ENCODE measurements at regions not wholly inside any gene's neighbourhood (a gene's known extent, or its start where the extent isn't known, plus 50 kb on each side); places are given as distances from the start of the nearest gene placed in this dataset.

DNA sequence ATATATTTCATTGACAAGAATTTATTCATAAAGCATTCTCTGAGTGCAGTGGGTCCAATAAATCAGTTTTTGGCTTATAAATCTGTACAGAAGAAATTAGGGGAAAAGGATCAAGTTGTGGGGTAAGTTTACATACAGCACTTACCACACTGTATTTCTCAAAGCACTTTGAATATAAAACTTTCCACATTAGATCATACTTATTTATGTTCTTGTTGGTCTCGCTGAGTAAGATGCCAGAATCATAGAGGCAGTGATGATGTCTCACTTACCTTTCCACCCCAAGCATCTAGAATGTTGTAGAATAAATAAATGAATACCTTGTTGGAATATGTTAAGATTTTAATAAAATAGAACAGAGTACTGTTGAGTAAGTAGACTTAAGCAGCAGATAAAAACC is 279.1 kb downstream of the PCDH20 start:
- Histone ChIP-seq H3K4me1 (no peaks in the 10 kb centered on the region), H3K4me3 (no peak overlapping the region), H3K27me3 (no peaks in the 10 kb centered on the region), H3K36me3 (no peaks in the 10 kb centered on the region), H3K27ac (no peak overlapping the region), H3K9me3 (no peaks in the 10 kb centered on the region)
- TF ChIP-seq POLR2A (IDR thresholded peaks at IDR 0.05), result no peak
- TF ChIP-seq CTCF (IDR thresholded peaks at IDR 0.05), result no peak
- no peak for DNase-seq

DNA sequence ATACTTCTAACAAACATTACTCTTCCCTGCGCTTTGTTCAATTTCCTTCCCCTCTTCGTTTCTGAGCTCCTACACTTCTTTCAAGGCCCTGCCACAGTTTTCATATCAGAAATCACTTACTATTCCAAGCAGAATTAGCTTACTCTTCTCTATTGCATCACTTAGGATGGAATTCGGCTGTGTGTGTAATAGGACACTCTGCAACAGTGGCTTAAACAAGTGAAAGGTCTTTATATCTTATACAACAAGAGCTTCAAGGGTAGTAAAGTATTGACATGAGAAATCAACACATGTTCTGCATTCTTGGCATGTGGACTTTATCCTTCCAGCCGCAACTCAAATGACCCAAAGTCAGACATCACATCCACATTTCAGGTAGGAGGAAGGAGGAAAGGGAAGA is 279.6 kb downstream of the PCDH20 start:
- TF ChIP-seq POLR2A (IDR thresholded peaks at IDR 0.05) (no peak), CTCF (IDR thresholded peaks at IDR 0.05) (no peak)
- Histone ChIP-seq H3K9me3 (no peaks in the 10 kb centered on the region), H3K4me1 (no peaks in the 10 kb centered on the region), H3K4me3 (no peak overlapping the region), H3K27me3 (no peaks in the 10 kb centered on the region), H3K27ac (no peak overlapping the region), H3K36me3 (no peaks in the 10 kb centered on the region)
- no peak for DNase-seq

GRCh38 chr13:61135583-61135982 is 280.1 kb downstream of the PCDH20 start:
- Histone ChIP-seq H3K4me3 (no peak overlapping the region), H3K9me3 (no peaks in the 10 kb centered on the region), H3K27me3 (no peaks in the 10 kb centered on the region), H3K36me3 (no peaks in the 10 kb centered on the region), H3K4me1 (no peaks in the 10 kb centered on the region), H3K27ac (no peak overlapping the region)
- DNase-seq, result no peak
- no peak for TF ChIP-seq CTCF (IDR thresholded peaks at IDR 0.05)
- TF ChIP-seq POLR2A (IDR thresholded peaks at IDR 0.05), result no peak

- H3K9me3 ChIP-seq, result no peaks in the 10 kb centered on the region
- no peaks in the 10 kb centered on the region for H3K27me3 ChIP-seq
- no peak overlapping the region for H3K4me3 ChIP-seq
- TF ChIP-seq CTCF (IDR thresholded peaks at IDR 0.05), result no peak
- TF ChIP-seq POLR2A (IDR thresholded peaks at IDR 0.05), result no peak
- H3K27ac ChIP-seq, result no peak overlapping the region
- no peaks in the 10 kb centered on the region for H3K36me3 ChIP-seq
- DNase-seq, result no peak
- no peaks in the 10 kb centered on the region for H3K4me1 ChIP-seq
These were observed 286.6 kb downstream of the PCDH20 start for GRCh38 chr13:61128850-61129645.

DNA sequence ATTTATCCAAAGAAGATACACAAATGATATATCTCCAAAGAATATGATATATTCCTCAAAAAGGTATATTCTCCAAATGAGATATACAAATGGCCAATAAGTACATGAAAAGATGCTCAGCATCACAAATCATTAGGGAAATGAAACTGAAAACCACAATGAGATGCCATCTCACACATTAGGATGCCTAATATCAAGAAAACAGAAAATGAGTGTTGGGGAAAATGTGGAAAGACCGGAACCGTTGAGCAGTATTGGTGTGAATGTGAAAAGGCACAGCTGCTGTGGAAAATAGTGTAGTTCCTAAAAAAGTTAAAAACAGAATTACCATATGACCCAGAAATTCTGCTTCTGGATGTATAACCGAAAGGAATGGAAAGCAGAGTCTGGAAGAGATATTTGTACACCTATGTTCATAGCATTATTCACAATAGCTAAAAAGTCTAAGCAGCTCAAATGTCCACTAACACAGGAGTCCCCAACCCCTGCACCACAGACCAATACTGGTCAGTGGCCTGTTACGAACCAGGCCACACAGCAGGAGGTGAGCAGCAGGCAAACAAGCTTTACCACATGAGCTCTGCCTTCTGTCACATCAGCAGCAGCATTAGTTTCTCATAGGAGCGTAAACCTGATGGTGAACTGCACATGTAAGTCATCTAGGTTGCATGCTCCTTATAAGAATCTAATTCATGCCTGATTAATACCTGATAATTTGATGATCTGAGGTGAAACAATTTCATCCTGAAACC is 291.9 kb downstream of the PCDH20 start:
- Histone ChIP-seq H3K4me1 (no peaks in the 10 kb centered on the region), H3K9me3 (no peaks in the 10 kb centered on the region), H3K27me3 (no peaks in the 10 kb centered on the region), H3K27ac (no peak overlapping the region), H3K36me3 (no peaks in the 10 kb centered on the region), H3K4me3 (no peak overlapping the region)
- no peak for TF ChIP-seq CTCF (IDR thresholded peaks at IDR 0.05)
- no peak for TF ChIP-seq POLR2A (IDR thresholded peaks at IDR 0.05)
- DNase-seq, result no peak

Data from Peyer's patch (tissue), 4 donors.